Liver (tissue), 8 donors: ENCODE measurements at regions not wholly inside any gene's neighbourhood (a gene's known extent, or its start where the extent isn't known, plus 50 kb on each side); places are given as distances from the start of the nearest gene placed in this dataset.

Experiments
- DNase-seq: peaks from one replicate; pipeline ENCODE4 v3.0.0-alpha.2; 2017; ENCODE audit warnings: low spot score
- H3K27ac ChIP-seq, 2 donors: one replicate each; pipeline ENCODE4 v1.7.0; 2013; ENCODE audit warnings: inconsistent platforms in 2 of 2, low read length in 2 of 2, control low read depth in 1 of 2, low read depth in 1 of 2, mild to moderate bottlenecking in 1 of 2
- H3K27me3 ChIP-seq, 4 donors: one replicate each; pipeline versions ENCODE4 v1.6.1 to v1.7.0; 2013; ENCODE audit warnings: low read length in 3 of 4, inconsistent platforms in 1 of 4, mild to moderate bottlenecking in 1 of 4, moderate library complexity in 1 of 4; ENCODE audit not compliant: control insufficient read depth in 4 of 4, insufficient read depth in 4 of 4
- H3K36me3 ChIP-seq, 4 donors: one replicate each; pipeline versions ENCODE4 v1.6.1 to v1.7.0; 2013; ENCODE audit warnings: low read length in 3 of 4, mild to moderate bottlenecking in 3 of 4, low read depth in 1 of 4, moderate library complexity in 1 of 4; ENCODE audit not compliant: control insufficient read depth in 4 of 4, insufficient read depth in 3 of 4
- H3K4me1 ChIP-seq, 4 donors: one replicate each; pipeline versions ENCODE4 v1.6.1 to v1.7.0; 2013; ENCODE audit warnings: low read length in 3 of 4, mild to moderate bottlenecking in 3 of 4, moderate library complexity in 1 of 4; ENCODE audit not compliant: control insufficient read depth in 4 of 4, insufficient read depth in 4 of 4
- H3K4me3 ChIP-seq, 3 donors: one replicate each; pipeline versions ENCODE4 v1.6.1 to v1.7.0; 2013; ENCODE audit warnings: low read length in 3 of 3, control low read depth in 1 of 3, low read depth in 1 of 3, mild to moderate bottlenecking in 1 of 3
- H3K9ac ChIP-seq, 2 donors: one replicate each; pipeline ENCODE4 v1.7.0; 2013; ENCODE audit warnings: low read length in 2 of 2, mild to moderate bottlenecking in 2 of 2, moderate library complexity in 2 of 2, control low read depth in 1 of 2, low read depth in 1 of 2
- H3K9me3 ChIP-seq, 4 donors: one replicate each; pipeline versions ENCODE4 v1.6.1 to v1.7.0; 2013; ENCODE audit warnings: low read length in 3 of 4; ENCODE audit not compliant: control insufficient read depth in 4 of 4
- EGR1 ChIP-seq, 2 donors: IDR thresholded peaks; 2 replicates each; pipeline ENCODE4 v1.6.1; 2016 to 2018; ENCODE audit warnings: antibody characterized with exemption in 2 of 2, low read depth in 2 of 2
- FOXA1 ChIP-seq: IDR thresholded peaks from 2 replicates; pipeline ENCODE4 v1.6.1; 2016; ENCODE audit warnings: antibody characterized with exemption
- FOXA2 ChIP-seq: IDR thresholded peaks from 2 replicates; pipeline ENCODE4 v1.6.1; 2016; ENCODE audit warnings: antibody characterized with exemption
- GABPA ChIP-seq, 2 donors: IDR thresholded peaks in 1 of 2; conservative IDR thresholded peaks in 1 of 2; 2 replicates each; pipeline ENCODE4 v1.6.1; 2016; ENCODE audit warnings: antibody characterized with exemption in 2 of 2, mild to moderate bottlenecking in 1 of 2, moderate library complexity in 1 of 2
- HNF4A ChIP-seq, 2 donors: conservative IDR thresholded peaks; 2 replicates each; pipeline ENCODE4 v1.6.1; 2016; ENCODE audit warnings: antibody characterized with exemption in 2 of 2, mild to moderate bottlenecking in 2 of 2
- HNF4G ChIP-seq: IDR thresholded peaks from 2 replicates; pipeline ENCODE4 v1.6.1; 2016; ENCODE audit warnings: antibody characterized with exemption
- JUND ChIP-seq, 2 donors: IDR thresholded peaks; 2 replicates each; pipeline ENCODE4 v1.6.1; 2016; ENCODE audit warnings: antibody characterized with exemption in 2 of 2
- NR2F2 ChIP-seq: IDR thresholded peaks from 2 replicates; pipeline ENCODE4 v1.6.1; 2016; ENCODE audit warnings: antibody characterized with exemption
- RAD21 ChIP-seq, 2 donors: IDR thresholded peaks; 2 replicates each; pipeline ENCODE4 v1.6.1; 2016; ENCODE audit warnings: antibody characterized with exemption in 2 of 2, mild to moderate bottlenecking in 2 of 2
- REST ChIP-seq: IDR thresholded peaks from 2 replicates; pipeline ENCODE4 v1.6.1; 2016; ENCODE audit warnings: antibody characterized with exemption, mild to moderate bottlenecking
- RXRA ChIP-seq, 2 donors: IDR thresholded peaks; 2 replicates each; pipeline ENCODE4 v1.6.1; 2017 to 2018; ENCODE audit warnings: antibody characterized with exemption in 2 of 2, mild to moderate bottlenecking in 1 of 2
- SP1 ChIP-seq: IDR thresholded peaks from 2 replicates; pipeline ENCODE4 v1.6.1; 2018; ENCODE audit warnings: antibody characterized with exemption, mild to moderate bottlenecking
- TAF1 ChIP-seq: conservative IDR thresholded peaks from 2 replicates; pipeline ENCODE4 v1.6.1; 2016; ENCODE audit warnings: antibody characterized with exemption, mild to moderate bottlenecking
- YY1 ChIP-seq: IDR thresholded peaks from 2 replicates; pipeline ENCODE4 v1.6.1; 2016; ENCODE audit warnings: antibody characterized with exemption, mild to moderate bottlenecking
- ZBTB33 ChIP-seq: IDR thresholded peaks from 2 replicates; pipeline ENCODE4 v1.6.1; 2016; ENCODE audit warnings: antibody characterized with exemption
- WGBS: extraction: QIAGEN DNeasy Blood & Tissue Kit; methylation state at CpG from one replicate; pipeline ENCODE4 v1.1.7; 2013; 5-methylcytosine and 5-hydroxymethylcytosine counted together
- TF ChIP-seq, protein P1 (sequence below): IDR thresholded peaks from 2 replicates; pipeline ENCODE4 v1.6.1; 2016; ENCODE audit warnings: antibody characterized with exemption
- TF ChIP-seq, protein P2 (sequence below): fragments of 150-350 bp; IDR thresholded peaks from 2 replicates; pipeline ENCODE4 v1.5.1; 2017; ENCODE audit warnings: improper control_type of control experiment, low read depth, low read length; ENCODE audit not compliant: missing input control
- donor health status: healthy.
- donor health status: healthy.
- donor health status: healthy.
- donor health status: healthy.
- donor health status: healthy.

DNA sequence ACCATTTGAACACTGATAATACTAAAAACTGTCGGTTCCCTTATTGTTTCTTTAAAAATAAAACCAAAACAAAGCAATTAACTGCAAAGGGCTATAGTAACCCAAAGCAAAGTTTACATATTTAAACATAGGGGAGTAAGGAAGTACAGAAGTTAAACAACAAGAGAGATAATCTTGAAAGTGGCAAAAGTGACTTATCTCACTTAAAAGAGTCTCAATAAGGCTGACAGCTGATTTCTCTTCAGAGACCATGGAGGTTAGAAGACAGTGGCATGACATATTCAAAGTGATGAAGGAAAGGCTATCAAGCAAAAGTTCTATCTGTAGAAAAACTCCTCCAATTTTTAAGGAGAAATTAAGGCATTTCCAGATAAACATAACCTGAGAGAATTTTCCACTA is 233.5 kb upstream of the HDAC9 start:
- Histone ChIP-seq H3K27me3 (no peaks in the 10 kb centered on the region), H3K4me3 (no peak overlapping the region), H3K9ac (no peak overlapping the region), H3K36me3 (no peaks in the 10 kb centered on the region), H3K27ac (no peak overlapping the region), H3K4me1 (no peaks in the 10 kb centered on the region), H3K9me3 (peaks cover 2 to 6% (median 4%) of the 10 kb centered on the region in 4 donors)
- TF ChIP-seq HNF4A (conservative IDR thresholded peaks at IDR 0.05): no peak
- no peak for TF ChIP-seq REST
- no peak for TF ChIP-seq FOXA1
- TF ChIP-seq ZBTB33: no peak
- no peak for TF ChIP-seq GABPA (IDR thresholded peaks at IDR 0.05 in 1 of 2, conservative IDR thresholded peaks at IDR 0.05 in 1 of 2)
- TF ChIP-seq, protein P1, sequence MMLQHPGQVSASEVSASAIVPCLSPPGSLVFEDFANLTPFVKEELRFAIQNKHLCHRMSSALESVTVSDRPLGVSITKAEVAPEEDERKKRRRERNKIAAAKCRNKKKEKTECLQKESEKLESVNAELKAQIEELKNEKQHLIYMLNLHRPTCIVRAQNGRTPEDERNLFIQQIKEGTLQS: no peak
- TF ChIP-seq HNF4G: no peak
- no peak for TF ChIP-seq JUND (IDR thresholded peaks at IDR 0.05)
- TF ChIP-seq, protein P2, sequence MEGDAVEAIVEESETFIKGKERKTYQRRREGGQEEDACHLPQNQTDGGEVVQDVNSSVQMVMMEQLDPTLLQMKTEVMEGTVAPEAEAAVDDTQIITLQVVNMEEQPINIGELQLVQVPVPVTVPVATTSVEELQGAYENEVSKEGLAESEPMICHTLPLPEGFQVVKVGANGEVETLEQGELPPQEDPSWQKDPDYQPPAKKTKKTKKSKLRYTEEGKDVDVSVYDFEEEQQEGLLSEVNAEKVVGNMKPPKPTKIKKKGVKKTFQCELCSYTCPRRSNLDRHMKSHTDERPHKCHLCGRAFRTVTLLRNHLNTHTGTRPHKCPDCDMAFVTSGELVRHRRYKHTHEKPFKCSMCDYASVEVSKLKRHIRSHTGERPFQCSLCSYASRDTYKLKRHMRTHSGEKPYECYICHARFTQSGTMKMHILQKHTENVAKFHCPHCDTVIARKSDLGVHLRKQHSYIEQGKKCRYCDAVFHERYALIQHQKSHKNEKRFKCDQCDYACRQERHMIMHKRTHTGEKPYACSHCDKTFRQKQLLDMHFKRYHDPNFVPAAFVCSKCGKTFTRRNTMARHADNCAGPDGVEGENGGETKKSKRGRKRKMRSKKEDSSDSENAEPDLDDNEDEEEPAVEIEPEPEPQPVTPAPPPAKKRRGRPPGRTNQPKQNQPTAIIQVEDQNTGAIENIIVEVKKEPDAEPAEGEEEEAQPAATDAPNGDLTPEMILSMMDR: no peak
- no peak for TF ChIP-seq TAF1
- no peak for TF ChIP-seq EGR1 (IDR thresholded peaks at IDR 0.05; ENCODE audit: low read depth in 2 of 2)
- DNase-seq: no peak
- 63% methylated on average over 1 of the region's 1 CpG for WGBS

GRCh38 chr7:18265611-18266281 is 229.8 kb upstream of the HDAC9 start:
- TF ChIP-seq, protein P2: no peak
- no peak for TF ChIP-seq RXRA (IDR thresholded peaks at IDR 0.05)
- TF ChIP-seq FOXA1: no peak
- TF ChIP-seq NR2F2: no peak
- no peak for TF ChIP-seq FOXA2
- no peak for TF ChIP-seq GABPA (IDR thresholded peaks at IDR 0.05 in 1 of 2, conservative IDR thresholded peaks at IDR 0.05 in 1 of 2)
- no peak for TF ChIP-seq JUND (IDR thresholded peaks at IDR 0.05)
- TF ChIP-seq EGR1 (IDR thresholded peaks at IDR 0.05; ENCODE audit: low read depth in 2 of 2): no peak
- TF ChIP-seq TAF1: no peak
- TF ChIP-seq HNF4G: no peak
- no peak for TF ChIP-seq YY1
- TF ChIP-seq, protein P1: no peak
- no peak for TF ChIP-seq RAD21 (IDR thresholded peaks at IDR 0.05)
- TF ChIP-seq SP1: no peak
- 78% methylated on average over 4 of the region's 4 CpGs for WGBS
- Histone ChIP-seq H3K4me1 (no peaks in the 10 kb centered on the region), H3K27ac (no peak overlapping the region), H3K4me3 (no peak overlapping the region), H3K36me3 (no peaks in the 10 kb centered on the region), H3K27me3 (no peaks in the 10 kb centered on the region), H3K9me3 (peaks cover 2 to 6% (median 4%) of the 10 kb centered on the region in 4 donors), H3K9ac (no peak overlapping the region)
- DNase-seq: no peak
